GM20000 (cell line): ENCODE measurements at regions not wholly inside any gene's neighbourhood (a gene's known extent, or its start where the extent isn't known, plus 50 kb on each side); places are given as distances from the start of the nearest gene placed in this dataset.

ENCODE experiments used
- DNase-seq: peaks from one replicate; pipeline ENCODE4 v3.0.0; 2012; ENCODE audit warnings: low spot score
- CTCF ChIP-seq: IDR thresholded peaks from 2 replicates; pipeline ENCODE4 v1.5.1; 2012; ENCODE audit warnings: mild to moderate bottlenecking, control low read depth; ENCODE audit errors: extremely low read depth, missing control alignments

- no peak for TF ChIP-seq CTCF
These were observed 240.4 kb downstream of the CDC5L start for GRCh38 chr6:44627883-44628271.

GRCh38 chr6:44628347-44628746, 240.8 kb downstream of the CDC5L start:
- no peak for DNase-seq
- TF ChIP-seq CTCF = no peak

More at GRCh38 chr6:44627883-44628271, 240.4 kb downstream of the CDC5L start:
- no peak for DNase-seq

DNA sequence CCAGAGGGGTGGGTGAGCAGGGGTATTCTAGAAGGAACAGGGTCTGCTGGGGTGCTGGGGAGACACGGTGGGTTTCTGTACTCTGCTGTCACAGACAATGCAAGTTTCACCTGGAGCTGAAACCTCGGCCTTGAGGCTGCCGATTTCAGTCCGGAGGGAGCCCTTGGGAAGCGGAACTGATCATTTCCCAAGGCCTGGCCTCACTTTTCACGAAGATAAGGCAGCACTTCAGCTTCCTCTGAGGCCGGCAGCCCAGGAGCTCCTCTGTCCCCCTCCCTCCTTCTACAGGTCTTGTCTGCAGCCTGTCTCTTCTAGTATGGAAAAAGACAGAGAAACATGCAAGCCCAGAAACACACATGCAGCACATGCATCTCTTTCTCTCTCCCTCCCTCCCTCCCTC, 242.1 kb downstream of the CDC5L start:
- no peak for TF ChIP-seq CTCF
- no peak for DNase-seq

DNA sequence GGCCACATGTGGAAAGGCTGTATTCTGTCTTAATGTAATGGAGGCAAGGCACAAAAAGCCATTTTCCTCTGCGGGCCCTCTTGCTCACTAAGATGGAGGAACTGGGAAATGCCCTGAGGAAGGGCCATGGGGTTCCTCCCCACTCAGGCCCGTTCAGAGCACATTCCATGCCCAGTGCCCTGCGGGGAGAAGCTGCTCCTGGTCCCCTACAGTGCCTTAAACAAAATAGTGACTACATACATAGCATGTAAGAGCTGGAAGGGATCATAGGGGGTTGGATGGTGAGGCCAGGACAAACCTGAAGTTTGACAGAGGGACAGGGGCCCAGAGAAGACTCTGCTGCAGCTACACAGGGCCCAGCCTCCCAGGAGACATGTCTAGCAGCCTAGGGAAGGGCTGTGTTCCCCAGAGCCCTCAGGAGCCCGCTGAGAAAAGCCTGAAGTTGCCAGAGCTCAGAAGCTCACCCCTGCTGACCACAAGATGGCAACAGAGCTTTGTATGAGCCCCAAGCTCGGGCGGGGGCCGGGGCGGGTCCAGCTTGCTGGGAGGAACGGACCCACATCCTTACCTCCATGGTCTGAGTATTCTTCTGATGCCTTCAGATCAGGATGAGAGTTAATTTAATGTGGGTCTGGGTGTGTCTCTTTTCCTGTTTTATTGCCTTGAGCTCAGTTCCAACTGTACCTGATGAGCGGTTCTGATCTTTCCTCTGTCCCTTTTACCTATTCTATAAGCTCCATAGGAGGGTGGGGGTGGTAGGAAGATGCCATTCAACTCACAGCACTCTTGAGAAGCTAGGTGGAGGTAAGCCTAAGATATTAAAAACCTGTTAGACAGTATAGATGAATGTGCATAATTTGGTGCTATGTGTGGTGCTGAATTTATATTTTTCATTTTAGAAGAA, 242.9 kb downstream of the CDC5L start:
- peak; percentile 18 for TF ChIP-seq CTCF
- peak; percentile 38 for DNase-seq

GRCh38 chr6:44631968-44632367, 244.5 kb downstream of the CDC5L start:
- no peak for TF ChIP-seq CTCF
- no peak for DNase-seq

DNA sequence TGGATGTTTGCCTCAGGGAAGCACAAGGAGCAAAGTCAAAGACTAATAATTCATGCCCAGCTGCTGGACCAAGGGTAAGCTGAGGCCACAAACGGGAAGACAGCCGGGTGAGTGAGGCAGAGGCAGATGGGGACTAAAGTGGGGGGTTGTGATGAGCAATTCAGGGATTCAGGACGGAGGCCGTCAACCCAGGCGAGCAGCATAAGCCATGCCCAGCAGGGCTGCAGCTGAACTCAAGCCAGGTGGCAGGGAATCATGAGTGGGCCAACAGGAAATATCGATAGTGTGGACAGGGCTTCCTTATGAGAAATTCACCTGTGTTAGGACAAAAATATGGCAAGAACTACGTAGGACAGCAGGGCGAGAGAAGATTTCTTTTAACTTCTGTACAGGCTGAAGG, 246.8 kb downstream of the CDC5L start:
- no peak for DNase-seq
- no peak for TF ChIP-seq CTCF

GRCh38 chr6:44635486-44635885, 248.0 kb downstream of the CDC5L start:
- no peak for TF ChIP-seq CTCF
- DNase-seq = no peak
